Gastroesophageal sphincter (tissue), 3 donors: ENCODE measurements at regions not wholly inside any gene's neighbourhood (a gene's known extent, or its start where the extent isn't known, plus 50 kb on each side); places are given as distances from the start of the nearest gene placed in this dataset.

Experiments used
- EP300 ChIP-seq: sonication (generic); formaldehyde crosslinking; IDR thresholded peaks from one replicate; pipeline ENCODE4 v1.6.1; 2017; ENCODE audit warnings: antibody characterized with exemption, mild to moderate bottlenecking
- POLR2A ChIP-seq, 2 donors: fragments of 450-650 bp; IDR thresholded peaks; one replicate each; pipeline ENCODE4 v1.6.1; 2017; ENCODE audit warnings: antibody characterized with exemption in 2 of 2, mild to moderate bottlenecking in 2 of 2, moderate library complexity in 1 of 2
- POLR2AphosphoS5 ChIP-seq: sonication (generic); formaldehyde crosslinking; IDR thresholded peaks from one replicate; pipeline ENCODE4 v1.6.1; 2017; ENCODE audit warnings: antibody characterized with exemption
- TF ChIP-seq, protein P1 (sequence below), 4 experiments: fragments of 200-600 bp in 2 of 4; fragments of 450-650 bp in 2 of 4; sonication (generic) in 1 of 4; IDR thresholded peaks; one replicate each; pipeline ENCODE4 v1.5.1; 2017 to 2019; ENCODE audit warnings: antibody characterized with exemption in 4 of 4, mild to moderate bottlenecking in 2 of 4, moderate library complexity in 2 of 4

GRCh38 chr7:46029111-46029704 is 108.1 kb upstream of the IGFBP3 start:
- TF ChIP-seq POLR2A (IDR thresholded peaks at IDR 0.05) (no peak), POLR2AphosphoS5 (no peak), EP300 (no peak)
- TF ChIP-seq, protein P1, sequence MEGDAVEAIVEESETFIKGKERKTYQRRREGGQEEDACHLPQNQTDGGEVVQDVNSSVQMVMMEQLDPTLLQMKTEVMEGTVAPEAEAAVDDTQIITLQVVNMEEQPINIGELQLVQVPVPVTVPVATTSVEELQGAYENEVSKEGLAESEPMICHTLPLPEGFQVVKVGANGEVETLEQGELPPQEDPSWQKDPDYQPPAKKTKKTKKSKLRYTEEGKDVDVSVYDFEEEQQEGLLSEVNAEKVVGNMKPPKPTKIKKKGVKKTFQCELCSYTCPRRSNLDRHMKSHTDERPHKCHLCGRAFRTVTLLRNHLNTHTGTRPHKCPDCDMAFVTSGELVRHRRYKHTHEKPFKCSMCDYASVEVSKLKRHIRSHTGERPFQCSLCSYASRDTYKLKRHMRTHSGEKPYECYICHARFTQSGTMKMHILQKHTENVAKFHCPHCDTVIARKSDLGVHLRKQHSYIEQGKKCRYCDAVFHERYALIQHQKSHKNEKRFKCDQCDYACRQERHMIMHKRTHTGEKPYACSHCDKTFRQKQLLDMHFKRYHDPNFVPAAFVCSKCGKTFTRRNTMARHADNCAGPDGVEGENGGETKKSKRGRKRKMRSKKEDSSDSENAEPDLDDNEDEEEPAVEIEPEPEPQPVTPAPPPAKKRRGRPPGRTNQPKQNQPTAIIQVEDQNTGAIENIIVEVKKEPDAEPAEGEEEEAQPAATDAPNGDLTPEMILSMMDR (IDR thresholded peaks at IDR 0.05) = no peak
